AG09319 (cell line): ENCODE measurements at regions not wholly inside any gene's neighbourhood (a gene's known extent, or its start where the extent isn't known, plus 50 kb on each side); places are given as distances from the start of the nearest gene placed in this dataset.
"Not testable (repeated sequence)": the region's sequence is repeated elsewhere in the genome, so short reads cannot be mapped to it uniquely, and the experiment has no call there.

Source experiments
- DNase-seq: peaks from one replicate; pipeline ENCODE4 v3.0.0-alpha.2; 2010; ENCODE audit warnings: low read depth; ENCODE audit errors: extremely low read depth
- CTCF ChIP-seq: IDR thresholded peaks from 2 replicates; pipeline ENCODE4 v1.5.1; 2011; ENCODE audit warnings: low read depth, mild to moderate bottlenecking, inconsistent platforms, low read length, moderate library complexity

GRCh38 chr4:129248621-129249020 lies 152.7 kb downstream of the C4orf33 start:
- DNase-seq = no peak
- TF ChIP-seq CTCF = no peak

- TF ChIP-seq CTCF = no peak
- DNase-seq = no peak
These were observed 158.2 kb downstream of the C4orf33 start for GRCh38 chr4:129254126-129254525.

GRCh38 chr4:129254526-129254925 lies 158.6 kb downstream of the C4orf33 start:
- DNase-seq = no peak
- TF ChIP-seq CTCF = no peak

GRCh38 chr4:129261584-129261983 lies 165.6 kb downstream of the C4orf33 start:
- no peak for TF ChIP-seq CTCF
- DNase-seq = no peak

GRCh38 chr4:129264008-129264657 lies 168.2 kb downstream of the C4orf33 start:
- DNase-seq = no peak
- no peak for TF ChIP-seq CTCF

- TF ChIP-seq CTCF = no peak
- DNase-seq = no peak
These were observed 182.9 kb downstream of the C4orf33 start for GRCh38 chr4:129278868-129279267.

GRCh38 chr4:129282293-129282692 lies 186.3 kb downstream of the C4orf33 start:
- no peak for TF ChIP-seq CTCF
- DNase-seq = no peak

- DNase-seq = not testable (repeated sequence)
These were observed 196.2 kb downstream of the C4orf33 start for GRCh38 chr4:129292194-129292593.
